ENCODE measurements at regions not wholly inside any gene's neighbourhood (a gene's known extent, or its start where the extent isn't known, plus 50 kb on each side); places are given as distances from the start of the nearest gene placed in this dataset.

GRCh38 chr17:13885550-13885949, 183.8 kb upstream of the COX10 start:
- TF ChIP-seq RAD21 (IDR thresholded peaks at IDR 0.05), result no peak
- TF ChIP-seq CTCF (IDR thresholded peaks at IDR 0.05; ENCODE audit: low read depth, low read length, missing input control), result no peak
